IMR-90 (cell line): ENCODE measurements at regions not wholly inside any gene's neighbourhood (a gene's known extent, or its start where the extent isn't known, plus 50 kb on each side); places are given as distances from the start of the nearest gene placed in this dataset.

ENCODE experiments used
- ATAC-seq: fragments of 200-7000 bp; cut with Tn5 transposase; 2 replicates; pipeline ENCODE4 v1.9.1; 2020; ENCODE audit warnings: low read depth, mild to moderate bottlenecking, moderate library complexity
- BruUV-seq: library from RNA; stranded (reverse); fragments of 400-500 nt; replicated peaks from 2 replicates; lab custom pipeline; 2021; lab: Mats Ljungman, UMichigan
- CTCF ChIA-PET: fragments of 300-600 bp; formaldehyde crosslinking; extraction: SDS; loops from one replicate; lab custom pipeline; 2021; ENCODE audit warnings: antibody characterized with exemption; lab: Yijun Ruan, JAX
- POLR2A ChIA-PET: fragments of 300-600 bp; sonication (Branson Sonifier 250); formaldehyde crosslinking; loops from one replicate; lab custom pipeline; 2022; ENCODE audit warnings: antibody characterized with exemption; ENCODE audit not compliant: unreplicated experiment; lab: Charles Lee
- DNase-seq: peaks from one replicate; pipeline ENCODE4 v3.0.0; 2013
- H2AFZ ChIP-seq: replicated peaks from 2 replicates; pipeline ENCODE3; 2013; ENCODE audit warnings: low read length, mild to moderate bottlenecking; ENCODE audit not compliant: poor library complexity
- H2AK5ac ChIP-seq: 2 replicates; pipeline ENCODE4 v1.6.1; 2013; ENCODE audit warnings: low read depth, low read length, inconsistent platforms
- H2AK9ac ChIP-seq: replicated peaks from 2 replicates; pipeline ENCODE3; 2013; ENCODE audit warnings: mild to moderate bottlenecking, low read depth, low read length, moderate library complexity; ENCODE audit not compliant: poor library complexity
- H2BK120ac ChIP-seq: 2 replicates; pipeline ENCODE4 v1.6.1; 2013; ENCODE audit warnings: low read depth, low read length, inconsistent platforms
- H2BK15ac ChIP-seq: 3 replicates; pipeline ENCODE4 v1.6.1; 2013; ENCODE audit warnings: low read depth, low read length, inconsistent platforms
- H2BK20ac ChIP-seq: 2 replicates; pipeline ENCODE4 v1.6.1; 2013; ENCODE audit warnings: low read depth, mild to moderate bottlenecking, inconsistent platforms, low read length, moderate library complexity
- H2BK5ac ChIP-seq: 2 replicates; pipeline ENCODE4 v1.6.1; 2013; ENCODE audit warnings: mild to moderate bottlenecking, low read depth, low read length, inconsistent platforms; ENCODE audit not compliant: poor library complexity, severe bottlenecking
- H3K14ac ChIP-seq: replicated peaks from 2 replicates; pipeline ENCODE4 v1.6.1; 2013; ENCODE audit warnings: low read depth, low read length, inconsistent platforms
- H3K18ac ChIP-seq: 2 replicates; pipeline ENCODE4 v1.6.1; 2013; ENCODE audit warnings: low read depth, low read length, control low read depth
- H3K23ac ChIP-seq: 2 replicates; pipeline ENCODE4 v1.6.1; 2013; ENCODE audit warnings: low read depth, low read length, inconsistent platforms
- H3K27ac ChIP-seq: 2 replicates; pipeline ENCODE4 v1.5.1; 2013; ENCODE audit warnings: mild to moderate bottlenecking, control low read depth, low read length; ENCODE audit not compliant: insufficient read depth
- H3K27me3 ChIP-seq: 2 replicates; pipeline ENCODE4 v1.6.1; 2013; ENCODE audit warnings: low read length; ENCODE audit not compliant: control insufficient read depth, insufficient read depth
- H3K36me3 ChIP-seq: 2 replicates; pipeline ENCODE4 v1.6.1; 2013; ENCODE audit warnings: low read length, mixed read lengths; ENCODE audit not compliant: control insufficient read depth, insufficient read depth
- H3K4ac ChIP-seq: 2 replicates; pipeline ENCODE4 v1.6.1; 2013; ENCODE audit warnings: low read depth, low read length, inconsistent platforms
- H3K4me1 ChIP-seq: 2 replicates; pipeline ENCODE4 v1.6.1; 2013; ENCODE audit warnings: low read length, mixed read lengths; ENCODE audit not compliant: control insufficient read depth, insufficient read depth
- H3K4me2 ChIP-seq: 2 replicates; pipeline ENCODE4 v1.6.1; 2013; ENCODE audit warnings: low read depth, mild to moderate bottlenecking, control low read depth, low read length, moderate library complexity
- H3K4me3 ChIP-seq: 2 replicates; pipeline ENCODE4 v1.5.1; 2013; ENCODE audit warnings: low read depth, mild to moderate bottlenecking, control low read depth, low read length, moderate library complexity; ENCODE audit not compliant: insufficient read depth
- H3K56ac ChIP-seq: 2 replicates; pipeline ENCODE4 v1.6.1; 2013; ENCODE audit warnings: low read length, inconsistent platforms; ENCODE audit not compliant: insufficient read depth; ENCODE audit errors: extremely low read depth
- H3K79me1 ChIP-seq, 2 experiments: 2 replicates each; pipeline ENCODE4 v1.6.1; 2013; ENCODE audit warnings: low read length in 2 of 2, inconsistent platforms in 1 of 2, low read depth in 1 of 2
- H3K9ac ChIP-seq: 2 replicates; pipeline ENCODE4 v1.6.1; 2013; ENCODE audit warnings: low read depth, low read length, control low read depth
- H3K9me1 ChIP-seq: 2 replicates; pipeline ENCODE4 v1.6.1; 2013; ENCODE audit warnings: low read length, inconsistent platforms; ENCODE audit not compliant: insufficient read depth
- H3K9me3 ChIP-seq: 2 replicates; pipeline ENCODE4 v1.6.1; 2013; ENCODE audit warnings: low read length; ENCODE audit not compliant: control insufficient read depth, insufficient read depth
- H4K20me1 ChIP-seq: 2 replicates; pipeline ENCODE4 v1.6.1; 2013; ENCODE audit warnings: low read length, inconsistent platforms; ENCODE audit not compliant: insufficient read depth
- H4K5ac ChIP-seq: 2 replicates; pipeline ENCODE4 v1.6.1; 2013; ENCODE audit warnings: mild to moderate bottlenecking, low read depth, low read length, control low read depth
- H4K8ac ChIP-seq, 2 experiments: 2 replicates each; pipeline ENCODE4 v1.6.1; 2013; ENCODE audit warnings: low read depth in 2 of 2, low read length in 2 of 2, control low read depth in 1 of 2, inconsistent platforms in 1 of 2
- H4K91ac ChIP-seq: 2 replicates; pipeline ENCODE4 v1.6.1; 2013; ENCODE audit warnings: low read depth, low read length, inconsistent platforms; ENCODE audit not compliant: insufficient read depth
- BHLHE40 ChIP-seq: fragments of 150-350 bp; IDR thresholded peaks from 2 replicates; pipeline ENCODE4 v1.6.1; 2016; ENCODE audit warnings: mild to moderate bottlenecking, low read depth, low read length
- CEBPB ChIP-seq: IDR thresholded peaks from 2 replicates; pipeline ENCODE4 v1.6.1; 2012; ENCODE audit warnings: low read depth, low read length, improper control_type of control experiment
- CHD1 ChIP-seq: IDR thresholded peaks from 2 replicates; pipeline ENCODE4 v1.6.1; 2012; ENCODE audit warnings: low read depth, low read length, improper control_type of control experiment
- FOS ChIP-seq: fragments of 150-350 bp; IDR thresholded peaks from 2 replicates; pipeline ENCODE4 v1.6.1; 2016; ENCODE audit warnings: low read depth, low read length
- MAFK ChIP-seq: IDR thresholded peaks from 2 replicates; pipeline ENCODE4 v1.6.1; 2012; ENCODE audit warnings: low read depth, low read length, improper control_type of control experiment
- MAZ ChIP-seq: IDR thresholded peaks from 2 replicates; pipeline ENCODE4 v1.6.1; 2012; ENCODE audit warnings: low read depth, mild to moderate bottlenecking, low read length, improper control_type of control experiment, moderate library complexity, borderline replicate concordance
- MXI1 ChIP-seq: IDR thresholded peaks from 2 replicates; pipeline ENCODE4 v1.6.1; 2012; ENCODE audit warnings: low read depth, mild to moderate bottlenecking, low read length, moderate library complexity, borderline replicate concordance
- NFE2L2 ChIP-seq: fragments of 150-350 bp; IDR thresholded peaks from 2 replicates; pipeline ENCODE4 v1.6.1; 2016; ENCODE audit warnings: low read depth, mild to moderate bottlenecking, low read length
- POLR2A ChIP-seq: IDR thresholded peaks from 2 replicates; pipeline ENCODE4 v1.6.1; 2012; ENCODE audit warnings: mild to moderate bottlenecking, low read depth, low read length
- RAD21 ChIP-seq: IDR thresholded peaks from 2 replicates; pipeline ENCODE4 v1.6.1; 2012; ENCODE audit warnings: low read length, improper control_type of control experiment
- RCOR1 ChIP-seq: IDR thresholded peaks from 2 replicates; pipeline ENCODE4 v1.6.1; 2012; ENCODE audit warnings: mild to moderate bottlenecking, low read length, improper control_type of control experiment; ENCODE audit not compliant: insufficient replicate concordance
- RFX5 ChIP-seq: IDR thresholded peaks from 2 replicates; pipeline ENCODE4 v1.8.0; 2012; ENCODE audit warnings: low read depth, mild to moderate bottlenecking, low read length, moderate library complexity
- SMC3 ChIP-seq: fragments of 150-350 bp; IDR thresholded peaks from 2 replicates; pipeline ENCODE4 v1.6.1; 2016; ENCODE audit warnings: low read depth, mild to moderate bottlenecking, antibody characterized with exemption, low read length, moderate library complexity
- dilution Hi-C: fragments of 300-500 bp; cut with HindIII; formaldehyde crosslinking; loops from one replicate; pipeline ENCODE4 v1.14.3; 2018; ENCODE audit warnings: low sequenced_read_pairs; ENCODE audit not compliant: unreplicated experiment
- in situ Hi-C: fragments of 300-500 bp; cut with MboI; formaldehyde crosslinking; loops from 3 replicates; pipeline ENCODE4 v1.14.3; 2019; ENCODE audit warnings: low sequenced_read_pairs, inconsistent platforms, mixed read lengths
- intact Hi-C: fragments of 100-400 bp; cut with micrococcal nuclease; formaldehyde crosslinking; loops from 2 replicates; pipeline ENCODE4 v1.10.0; 2022
- TF ChIP-seq, protein P1 (sequence below): fragments of 150-350 bp; IDR thresholded peaks from 2 replicates; pipeline ENCODE4 v1.6.1; 2017; ENCODE audit warnings: mild to moderate bottlenecking, antibody characterized with exemption, low read length, low read depth
- TF ChIP-seq, protein P2 (sequence below): conservative IDR thresholded peaks from 2 replicates; pipeline ENCODE4 v1.5.1; 2012; ENCODE audit warnings: mild to moderate bottlenecking, low read depth, low read length, improper control_type of control experiment
- TF ChIP-seq, protein P3 (sequence below): fragments of 150-350 bp; IDR thresholded peaks from 2 replicates; pipeline ENCODE4 v1.6.1; 2016; ENCODE audit warnings: low read depth, mild to moderate bottlenecking, low read length, moderate library complexity, borderline replicate concordance

DNA sequence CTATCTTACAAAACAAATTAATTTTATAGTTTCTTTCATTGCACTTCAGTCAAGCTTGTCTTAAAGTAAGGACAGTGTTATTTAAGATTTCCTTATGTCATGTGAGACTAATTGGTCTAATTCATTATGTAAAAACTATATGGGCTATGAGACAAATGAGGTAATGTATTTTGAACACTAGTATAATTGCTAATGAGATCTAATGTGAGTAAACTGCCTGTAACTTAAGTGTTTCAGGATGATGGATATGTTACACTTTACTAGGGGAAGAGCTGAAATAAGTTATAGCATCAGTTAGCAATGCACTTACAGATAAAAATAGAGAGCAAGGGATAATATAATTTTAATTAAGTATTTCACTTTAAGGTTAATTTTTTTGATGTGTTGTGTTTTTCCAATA lies 386.3 kb upstream of the MAP3K7 start:
- in situ Hi-C loops (no loop called here), intact Hi-C loops (no loop called here), dilution Hi-C loops (no loop called here)
- ATAC-seq (no peak), DNase-seq (no peak)
- no peak overlapping the region for H2BK15ac ChIP-seq
- H2BK5ac ChIP-seq: no peak overlapping the region
- H3K18ac ChIP-seq: no peak overlapping the region
- H3K36me3 ChIP-seq: no peaks in the 10 kb centered on the region
- CTCF ChIA-PET: interaction anchor here (0.6 kb wide), 1 partner anchor 108 kb away, joined by 3 read pairs; no protein-coding TSS in a partner anchor
- H4K8ac ChIP-seq: no peak overlapping the region
- H3K27me3 ChIP-seq: no peaks in the 10 kb centered on the region
- H4K5ac ChIP-seq: no peak overlapping the region
- no peak for TF ChIP-seq CEBPB
- no peak for TF ChIP-seq RCOR1
- TF ChIP-seq CHD1: no peak
- TF ChIP-seq BHLHE40: no peak
- TF ChIP-seq SMC3: no peak
- TF ChIP-seq RFX5: no peak
- no peak for TF ChIP-seq MAFK
- TF ChIP-seq, protein P1, sequence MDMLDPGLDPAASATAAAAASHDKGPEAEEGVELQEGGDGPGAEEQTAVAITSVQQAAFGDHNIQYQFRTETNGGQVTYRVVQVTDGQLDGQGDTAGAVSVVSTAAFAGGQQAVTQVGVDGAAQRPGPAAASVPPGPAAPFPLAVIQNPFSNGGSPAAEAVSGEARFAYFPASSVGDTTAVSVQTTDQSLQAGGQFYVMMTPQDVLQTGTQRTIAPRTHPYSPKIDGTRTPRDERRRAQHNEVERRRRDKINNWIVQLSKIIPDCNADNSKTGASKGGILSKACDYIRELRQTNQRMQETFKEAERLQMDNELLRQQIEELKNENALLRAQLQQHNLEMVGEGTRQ: no peak
- no peak for TF ChIP-seq FOS
- TF ChIP-seq RAD21: no peak
- no peak for TF ChIP-seq NFE2L2
- TF ChIP-seq, protein P2, sequence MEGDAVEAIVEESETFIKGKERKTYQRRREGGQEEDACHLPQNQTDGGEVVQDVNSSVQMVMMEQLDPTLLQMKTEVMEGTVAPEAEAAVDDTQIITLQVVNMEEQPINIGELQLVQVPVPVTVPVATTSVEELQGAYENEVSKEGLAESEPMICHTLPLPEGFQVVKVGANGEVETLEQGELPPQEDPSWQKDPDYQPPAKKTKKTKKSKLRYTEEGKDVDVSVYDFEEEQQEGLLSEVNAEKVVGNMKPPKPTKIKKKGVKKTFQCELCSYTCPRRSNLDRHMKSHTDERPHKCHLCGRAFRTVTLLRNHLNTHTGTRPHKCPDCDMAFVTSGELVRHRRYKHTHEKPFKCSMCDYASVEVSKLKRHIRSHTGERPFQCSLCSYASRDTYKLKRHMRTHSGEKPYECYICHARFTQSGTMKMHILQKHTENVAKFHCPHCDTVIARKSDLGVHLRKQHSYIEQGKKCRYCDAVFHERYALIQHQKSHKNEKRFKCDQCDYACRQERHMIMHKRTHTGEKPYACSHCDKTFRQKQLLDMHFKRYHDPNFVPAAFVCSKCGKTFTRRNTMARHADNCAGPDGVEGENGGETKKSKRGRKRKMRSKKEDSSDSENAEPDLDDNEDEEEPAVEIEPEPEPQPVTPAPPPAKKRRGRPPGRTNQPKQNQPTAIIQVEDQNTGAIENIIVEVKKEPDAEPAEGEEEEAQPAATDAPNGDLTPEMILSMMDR: no peak
- TF ChIP-seq, protein P3, sequence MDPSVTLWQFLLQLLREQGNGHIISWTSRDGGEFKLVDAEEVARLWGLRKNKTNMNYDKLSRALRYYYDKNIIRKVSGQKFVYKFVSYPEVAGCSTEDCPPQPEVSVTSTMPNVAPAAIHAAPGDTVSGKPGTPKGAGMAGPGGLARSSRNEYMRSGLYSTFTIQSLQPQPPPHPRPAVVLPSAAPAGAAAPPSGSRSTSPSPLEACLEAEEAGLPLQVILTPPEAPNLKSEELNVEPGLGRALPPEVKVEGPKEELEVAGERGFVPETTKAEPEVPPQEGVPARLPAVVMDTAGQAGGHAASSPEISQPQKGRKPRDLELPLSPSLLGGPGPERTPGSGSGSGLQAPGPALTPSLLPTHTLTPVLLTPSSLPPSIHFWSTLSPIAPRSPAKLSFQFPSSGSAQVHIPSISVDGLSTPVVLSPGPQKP: no peak
- TF ChIP-seq MXI1: no peak
- TF ChIP-seq POLR2A: no peak
- no peak for TF ChIP-seq MAZ
- H3K9me1 ChIP-seq: no peaks in the 10 kb centered on the region
- H3K4me2 ChIP-seq: no peak overlapping the region
- H3K4me1 ChIP-seq: no peaks in the 10 kb centered on the region
- no peak overlapping the region for H2BK20ac ChIP-seq
- POLR2A ChIA-PET: no interaction called here
- no peak overlapping the region for H3K23ac ChIP-seq
- no peak overlapping the region for H2AK9ac ChIP-seq
- no peak overlapping the region for H3K27ac ChIP-seq
- no peaks in the 10 kb centered on the region for H4K20me1 ChIP-seq
- no peak overlapping the region for H3K14ac ChIP-seq
- no peak overlapping the region for H3K4ac ChIP-seq
- no peaks in the 10 kb centered on the region for H3K9me3 ChIP-seq
- no peak overlapping the region for H2BK120ac ChIP-seq
- no TSS peak for BruUV-seq
- no peak overlapping the region for H2AK5ac ChIP-seq
- H4K91ac ChIP-seq: no peak overlapping the region
- no peak overlapping the region for H3K4me3 ChIP-seq
- no peak overlapping the region for H3K56ac ChIP-seq
- no peak overlapping the region for H3K9ac ChIP-seq
- no peaks in the 10 kb centered on the region for H3K79me1 ChIP-seq
- H2AFZ ChIP-seq: no peak overlapping the region
